Activated CD4-positive, alpha-beta memory T cell treated with anti-CD3 and anti-CD28 coated beads, Interleukin-2, amount 10 ng/mL, durations not matched to agents 7 days and 5 days (primary cell): ENCODE measurements at regions not wholly inside any gene's neighbourhood (a gene's known extent, or its start where the extent isn't known, plus 50 kb on each side); places are given as distances from the start of the nearest gene placed in this dataset.

Experiments used
- CTCF ChIA-PET: fragments of 350-600 bp; sonication (Branson Sonifier 250); formaldehyde crosslinking; loops from one replicate; lab custom pipeline; 2021; ENCODE audit warnings: antibody characterized with exemption, inconsistent platforms; lab: Charles Lee
- POLR2A ChIA-PET: fragments of 350-600 bp; sonication (Branson Sonifier 250); formaldehyde crosslinking; loops from one replicate; lab custom pipeline; 2021; ENCODE audit warnings: antibody characterized with exemption; lab: Charles Lee
- DNase-seq: peaks from one replicate; pipeline ENCODE4 v3.0.0-alpha.2; 2020
- H3K27ac Mint-ChIP-seq: one replicate; pipeline ENCODE4 v1.8.0; 2021; ENCODE audit warnings: mild to moderate bottlenecking, mixed read lengths
- H3K27me3 Mint-ChIP-seq: one replicate; pipeline ENCODE4 v1.8.0; 2021; ENCODE audit warnings: mixed read lengths
- H3K36me3 Mint-ChIP-seq: one replicate; pipeline ENCODE4 v1.8.0; 2021; ENCODE audit warnings: low read depth, mixed read lengths
- H3K4me1 Mint-ChIP-seq: one replicate; pipeline ENCODE4 v1.8.0; 2021; ENCODE audit warnings: mixed read lengths
- H3K4me3 Mint-ChIP-seq: one replicate; pipeline ENCODE4 v1.8.0; 2021; ENCODE audit warnings: mild to moderate bottlenecking, mixed read lengths
- H3K9me3 Mint-ChIP-seq: one replicate; pipeline ENCODE4 v1.8.0; 2021; ENCODE audit warnings: mixed read lengths

GRCh38 chr4:8741513-8742226, 130.0 kb downstream of the HMX1 start:
- Mint-ChIP-seq H3K27ac (no peak overlapping the region), H3K9me3 (peaks cover 6% of the 10 kb centered on the region), H3K27me3 (no peaks in the 10 kb centered on the region), H3K4me3 (no peak overlapping the region), H3K4me1 (no peaks in the 10 kb centered on the region), H3K36me3 (no peaks in the 10 kb centered on the region)
- CTCF ChIA-PET: no interaction called here
- peak; percentile 8 for DNase-seq
- POLR2A ChIA-PET: no interaction called here

GRCh38 chr4:8740666-8741395, 130.8 kb downstream of the HMX1 start:
- DNase-seq: peak; percentile 9
- Mint-ChIP-seq H3K27ac (no peak overlapping the region), H3K9me3 (no peaks in the 10 kb centered on the region), H3K4me3 (no peak overlapping the region), H3K36me3 (no peaks in the 10 kb centered on the region), H3K4me1 (no peaks in the 10 kb centered on the region), H3K27me3 (no peaks in the 10 kb centered on the region)
- ChIA-PET CTCF (no interaction called here), POLR2A (no interaction called here)

GRCh38 chr4:8739820-8740665, 131.6 kb downstream of the HMX1 start:
- no peaks in the 10 kb centered on the region for H3K27me3 Mint-ChIP-seq
- DNase-seq: no peak
- H3K4me1 Mint-ChIP-seq: no peaks in the 10 kb centered on the region
- ChIA-PET POLR2A (no interaction called here), CTCF (no interaction called here)
- no peak overlapping the region for H3K27ac Mint-ChIP-seq
- H3K9me3 Mint-ChIP-seq: no peaks in the 10 kb centered on the region
- H3K36me3 Mint-ChIP-seq: no peaks in the 10 kb centered on the region
- H3K4me3 Mint-ChIP-seq: no peak overlapping the region

- Mint-ChIP-seq H3K36me3 (no peaks in the 10 kb centered on the region), H3K27ac (no peak overlapping the region), H3K9me3 (no peaks in the 10 kb centered on the region), H3K4me1 (no peaks in the 10 kb centered on the region), H3K27me3 (no peaks in the 10 kb centered on the region), H3K4me3 (no peak overlapping the region)
- POLR2A ChIA-PET: no interaction called here
- DNase-seq: no peak
- CTCF ChIA-PET: no interaction called here
Observed at GRCh38 chr4:8739317-8739716, 132.3 kb downstream of the HMX1 start.

- CTCF ChIA-PET: no interaction called here
- Mint-ChIP-seq H3K36me3 (no peaks in the 10 kb centered on the region), H3K27me3 (no peaks in the 10 kb centered on the region)
Observed at GRCh38 chr4:8738471-8738931, 133.1 kb downstream of the HMX1 start.

GRCh38 chr4:8737601-8738279, 133.9 kb downstream of the HMX1 start:
- no peaks in the 10 kb centered on the region for H3K4me1 Mint-ChIP-seq
- no peak overlapping the region for H3K27ac Mint-ChIP-seq
- DNase-seq: no peak
- CTCF ChIA-PET: no interaction called here
- H3K4me3 Mint-ChIP-seq: no peak overlapping the region
- no peaks in the 10 kb centered on the region for H3K27me3 Mint-ChIP-seq
- POLR2A ChIA-PET: no interaction called here
- no peaks in the 10 kb centered on the region for H3K9me3 Mint-ChIP-seq
- H3K36me3 Mint-ChIP-seq: no peaks in the 10 kb centered on the region

More at GRCh38 chr4:8738471-8738931, 133.1 kb downstream of the HMX1 start:
- no peak overlapping the region for H3K27ac Mint-ChIP-seq
- H3K4me1 Mint-ChIP-seq: no peaks in the 10 kb centered on the region
- no peak overlapping the region for H3K4me3 Mint-ChIP-seq
- H3K9me3 Mint-ChIP-seq: no peaks in the 10 kb centered on the region
- DNase-seq: no peak
- POLR2A ChIA-PET: no interaction called here

- no peak for DNase-seq
- POLR2A ChIA-PET: no interaction called here
- H3K27me3 Mint-ChIP-seq: no peaks in the 10 kb centered on the region
- H3K4me1 Mint-ChIP-seq: no peaks in the 10 kb centered on the region
- CTCF ChIA-PET: no interaction called here
- H3K27ac Mint-ChIP-seq: no peak overlapping the region
- H3K36me3 Mint-ChIP-seq: no peaks in the 10 kb centered on the region
- H3K9me3 Mint-ChIP-seq: no peaks in the 10 kb centered on the region
- H3K4me3 Mint-ChIP-seq: no peak overlapping the region
Observed at GRCh38 chr4:8737075-8737474, 134.6 kb downstream of the HMX1 start.

GRCh38 chr4:8736090-8736825, 135.4 kb downstream of the HMX1 start:
- POLR2A ChIA-PET: no interaction called here
- Mint-ChIP-seq H3K9me3 (no peaks in the 10 kb centered on the region), H3K36me3 (no peaks in the 10 kb centered on the region), H3K27ac (no peak overlapping the region), H3K4me3 (no peak overlapping the region), H3K4me1 (no peaks in the 10 kb centered on the region), H3K27me3 (no peaks in the 10 kb centered on the region)
- CTCF ChIA-PET: no interaction called here
- DNase-seq: no peak

- Mint-ChIP-seq H3K27ac (no peak overlapping the region), H3K4me1 (no peaks in the 10 kb centered on the region)
Observed at GRCh38 chr4:8735236-8736089, 136.2 kb downstream of the HMX1 start.

GRCh38 chr4:8732681-8733243, 138.9 kb downstream of the HMX1 start:
- no peak for DNase-seq
- ChIA-PET POLR2A (no interaction called here), CTCF (no interaction called here)
- Mint-ChIP-seq H3K27ac (no peak overlapping the region), H3K4me3 (no peak overlapping the region), H3K9me3 (no peaks in the 10 kb centered on the region), H3K36me3 (no peaks in the 10 kb centered on the region), H3K27me3 (no peaks in the 10 kb centered on the region), H3K4me1 (no peaks in the 10 kb centered on the region)

More at GRCh38 chr4:8735236-8736089, 136.2 kb downstream of the HMX1 start:
- H3K27me3 Mint-ChIP-seq: no peaks in the 10 kb centered on the region
- H3K36me3 Mint-ChIP-seq: no peaks in the 10 kb centered on the region
- DNase-seq: no peak
- no peaks in the 10 kb centered on the region for H3K9me3 Mint-ChIP-seq
- ChIA-PET POLR2A (no interaction called here), CTCF (no interaction called here)
- no peak overlapping the region for H3K4me3 Mint-ChIP-seq

- H3K9me3 Mint-ChIP-seq: no peaks in the 10 kb centered on the region
- H3K36me3 Mint-ChIP-seq: no peaks in the 10 kb centered on the region
- CTCF ChIA-PET: no interaction called here
- no peak overlapping the region for H3K4me3 Mint-ChIP-seq
- H3K27me3 Mint-ChIP-seq: no peaks in the 10 kb centered on the region
- H3K27ac Mint-ChIP-seq: no peak overlapping the region
- H3K4me1 Mint-ChIP-seq: no peaks in the 10 kb centered on the region
- DNase-seq: no peak
- POLR2A ChIA-PET: no interaction called here
Observed at GRCh38 chr4:8732092-8732491, 139.5 kb downstream of the CPZ start.
